ENCODE measurements at regions not wholly inside any gene's neighbourhood (a gene's known extent, or its start where the extent isn't known, plus 50 kb on each side); places are given as distances from the start of the nearest gene placed in this dataset.

DNA sequence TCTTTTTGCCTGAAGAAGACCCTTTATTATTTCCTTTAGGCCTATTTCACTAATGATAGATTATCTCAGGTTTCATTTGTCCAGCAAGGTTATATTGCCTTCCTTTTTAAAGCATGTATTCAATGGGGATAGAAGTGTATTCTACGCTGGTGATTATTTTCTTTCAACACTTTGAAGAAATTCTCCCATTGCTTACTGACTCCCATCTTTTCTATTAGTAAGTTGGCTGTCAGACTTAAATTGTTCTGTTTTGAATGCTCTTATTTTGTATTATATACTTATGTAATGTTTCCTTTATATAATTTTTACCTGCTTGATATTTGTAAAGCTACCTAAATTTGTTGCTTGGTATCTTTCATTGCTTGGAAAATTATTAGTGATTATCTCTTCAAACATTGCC lies 445.1 kb upstream of the RASGRP1 start:
- TF ChIP-seq, protein P1, sequence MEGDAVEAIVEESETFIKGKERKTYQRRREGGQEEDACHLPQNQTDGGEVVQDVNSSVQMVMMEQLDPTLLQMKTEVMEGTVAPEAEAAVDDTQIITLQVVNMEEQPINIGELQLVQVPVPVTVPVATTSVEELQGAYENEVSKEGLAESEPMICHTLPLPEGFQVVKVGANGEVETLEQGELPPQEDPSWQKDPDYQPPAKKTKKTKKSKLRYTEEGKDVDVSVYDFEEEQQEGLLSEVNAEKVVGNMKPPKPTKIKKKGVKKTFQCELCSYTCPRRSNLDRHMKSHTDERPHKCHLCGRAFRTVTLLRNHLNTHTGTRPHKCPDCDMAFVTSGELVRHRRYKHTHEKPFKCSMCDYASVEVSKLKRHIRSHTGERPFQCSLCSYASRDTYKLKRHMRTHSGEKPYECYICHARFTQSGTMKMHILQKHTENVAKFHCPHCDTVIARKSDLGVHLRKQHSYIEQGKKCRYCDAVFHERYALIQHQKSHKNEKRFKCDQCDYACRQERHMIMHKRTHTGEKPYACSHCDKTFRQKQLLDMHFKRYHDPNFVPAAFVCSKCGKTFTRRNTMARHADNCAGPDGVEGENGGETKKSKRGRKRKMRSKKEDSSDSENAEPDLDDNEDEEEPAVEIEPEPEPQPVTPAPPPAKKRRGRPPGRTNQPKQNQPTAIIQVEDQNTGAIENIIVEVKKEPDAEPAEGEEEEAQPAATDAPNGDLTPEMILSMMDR (conservative IDR thresholded peaks at IDR 0.05; ENCODE audit: low read depth, low read length) = no peak
- no peak for TF ChIP-seq EZH2 (IDR thresholded peaks at IDR 0.05; ENCODE audit: borderline replicate concordance, low read depth, low read length, poor library complexity, severe bottlenecking)
